Large intestine (tissue), 3 donors: ENCODE measurements at regions not wholly inside any gene's neighbourhood (a gene's known extent, or its start where the extent isn't known, plus 50 kb on each side); places are given as distances from the start of the nearest gene placed in this dataset.
"Not testable (repeated sequence)": the region's sequence is repeated elsewhere in the genome, so short reads cannot be mapped to it uniquely, and the experiment has no call there.

Experiments
- DNase-seq, 2 donors: peaks; one replicate each; pipeline versions ENCODE4 v3.0.0 to v3.0.0-alpha.2; 2013
- H3K27ac ChIP-seq: one replicate; pipeline ENCODE4 v1.5.1; 2013; ENCODE audit warnings: low read length
- H3K27me3 ChIP-seq: 2 replicates; pipeline ENCODE4 v1.6.1; 2013; ENCODE audit warnings: low read length; ENCODE audit not compliant: control insufficient read depth, insufficient read depth
- H3K36me3 ChIP-seq: 2 replicates; pipeline ENCODE4 v1.6.1; 2013; ENCODE audit warnings: low read length; ENCODE audit not compliant: control insufficient read depth, insufficient read depth
- H3K4me1 ChIP-seq: one replicate; pipeline ENCODE4 v1.6.1; 2013; ENCODE audit warnings: low read length; ENCODE audit not compliant: control insufficient read depth, insufficient read depth
- H3K4me3 ChIP-seq: one replicate; pipeline ENCODE4 v1.5.1; 2013; ENCODE audit warnings: low read length
- H3K9me3 ChIP-seq: one replicate; pipeline ENCODE4 v1.6.1; 2013; ENCODE audit warnings: mild to moderate bottlenecking, low read depth, low read length, moderate library complexity; ENCODE audit not compliant: control insufficient read depth
- WGBS: methylation state at CpG from one replicate; pipeline ENCODE4 v1.1.5; 2013; ENCODE audit warnings: low lambda C conversion rate; ENCODE audit not compliant: insufficient coverage; 5-methylcytosine and 5-hydroxymethylcytosine counted together

- Histone ChIP-seq H3K27ac (no peak overlapping the region), H3K4me1 (peaks cover 3% of the 10 kb centered on the region), H3K36me3 (no peaks in the 10 kb centered on the region), H3K9me3 (no peaks in the 10 kb centered on the region), H3K27me3 (no peaks in the 10 kb centered on the region), H3K4me3 (no peak overlapping the region)
- WGBS = 100% methylated on average over 1 of the region's 5 CpGs
- DNase-seq = no peak
These were observed 77.6 kb downstream of the SETD4 start for GRCh38 chr21:35982717-35983116.

- peaks cover 3% of the 10 kb centered on the region for H3K4me1 ChIP-seq
- no peaks in the 10 kb centered on the region for H3K9me3 ChIP-seq
- 100% methylated on average over 2 of the region's 11 CpGs for WGBS
- H3K27me3 ChIP-seq = no peaks in the 10 kb centered on the region
- H3K4me3 ChIP-seq = no peak overlapping the region
- H3K27ac ChIP-seq = no peak overlapping the region
- H3K36me3 ChIP-seq = no peaks in the 10 kb centered on the region
- DNase-seq = no peak
These were observed 78.7 kb downstream of the SETD4 start for GRCh38 chr21:35981514-35982070.

- Histone ChIP-seq H3K27me3 (no peaks in the 10 kb centered on the region), H3K36me3 (no peaks in the 10 kb centered on the region), H3K4me1 (peaks cover 3% of the 10 kb centered on the region), H3K9me3 (no peaks in the 10 kb centered on the region), H3K27ac (no peak overlapping the region), H3K4me3 (no peak overlapping the region)
- no peak for DNase-seq
- no CpG with 5 or more reads among the region's 5 CpGs for WGBS
These were observed 79.5 kb downstream of the SETD4 start for GRCh38 chr21:35980821-35981220.

GRCh38 chr21:35977860-35978259 lies 82.5 kb downstream of the SETD4 start:
- not testable (repeated sequence) for H3K4me3 ChIP-seq, H3K36me3 ChIP-seq, H3K4me1 ChIP-seq, H3K9me3 ChIP-seq, H3K27ac ChIP-seq, DNase-seq, H3K27me3 ChIP-seq
- 73% methylated on average over 4 of the region's 7 CpGs for WGBS

- H3K27me3 ChIP-seq = no peaks in the 10 kb centered on the region
- no peak overlapping the region for H3K27ac ChIP-seq
- no peak overlapping the region for H3K4me3 ChIP-seq
- DNase-seq = no peak
- no CpG with 5 or more reads among the region's 3 CpGs for WGBS
- H3K9me3 ChIP-seq = no peaks in the 10 kb centered on the region
- H3K4me1 ChIP-seq = no peaks in the 10 kb centered on the region
- no peaks in the 10 kb centered on the region for H3K36me3 ChIP-seq
These were observed 83.4 kb downstream of the SETD4 start for GRCh38 chr21:35976929-35977328.

GRCh38 chr21:35976481-35976880 lies 83.8 kb downstream of the SETD4 start:
- no peaks in the 10 kb centered on the region for H3K9me3 ChIP-seq
- no CpG with 5 or more reads among the region's 2 CpGs for WGBS
- no peak for DNase-seq
- H3K36me3 ChIP-seq = no peaks in the 10 kb centered on the region
- H3K27ac ChIP-seq = no peak overlapping the region
- no peaks in the 10 kb centered on the region for H3K4me1 ChIP-seq
- no peaks in the 10 kb centered on the region for H3K27me3 ChIP-seq
- H3K4me3 ChIP-seq = no peak overlapping the region

- Histone ChIP-seq H3K4me1 (no peaks in the 10 kb centered on the region), H3K9me3 (no peaks in the 10 kb centered on the region), H3K36me3 (no peaks in the 10 kb centered on the region), H3K4me3 (no peak overlapping the region), H3K27ac (no peak overlapping the region), H3K27me3 (no peaks in the 10 kb centered on the region)
- no peak for DNase-seq
- 43% methylated on average over 1 of the region's 11 CpGs for WGBS
These were observed 85.6 kb downstream of the SETD4 start for GRCh38 chr21:35974775-35975174.

- H3K27me3 ChIP-seq = no peaks in the 10 kb centered on the region
- H3K4me1 ChIP-seq = no peaks in the 10 kb centered on the region
- WGBS = no CpG with 5 or more reads among the region's 1 CpG
- H3K9me3 ChIP-seq = no peaks in the 10 kb centered on the region
- no peak for DNase-seq
- no peak overlapping the region for H3K27ac ChIP-seq
- no peak overlapping the region for H3K4me3 ChIP-seq
- no peaks in the 10 kb centered on the region for H3K36me3 ChIP-seq
These were observed 88.5 kb downstream of the SETD4 start for GRCh38 chr21:35971824-35972223.

GRCh38 chr21:35969281-35969680 lies 91.0 kb downstream of the SETD4 start:
- Histone ChIP-seq H3K4me3 (no peak overlapping the region), H3K9me3 (no peaks in the 10 kb centered on the region), H3K36me3 (no peaks in the 10 kb centered on the region), H3K4me1 (no peaks in the 10 kb centered on the region), H3K27ac (no peak overlapping the region), H3K27me3 (no peaks in the 10 kb centered on the region)
- WGBS = no CpG with 5 or more reads among the region's 6 CpGs
- no peak for DNase-seq

- Histone ChIP-seq H3K4me1 (no peaks in the 10 kb centered on the region), H3K4me3 (no peak overlapping the region), H3K27me3 (no peaks in the 10 kb centered on the region), H3K9me3 (no peaks in the 10 kb centered on the region), H3K27ac (no peak overlapping the region), H3K36me3 (no peaks in the 10 kb centered on the region)
- no peak for DNase-seq
- WGBS = 100% methylated on average over 1 of the region's 3 CpGs
These were observed 91.8 kb downstream of the SETD4 start for GRCh38 chr21:35968564-35968963.

GRCh38 chr21:35965699-35966098 lies 94.6 kb downstream of the SETD4 start:
- Histone ChIP-seq H3K4me3 (no peak overlapping the region), H3K9me3 (no peaks in the 10 kb centered on the region), H3K27ac (no peak overlapping the region), H3K36me3 (no peaks in the 10 kb centered on the region), H3K4me1 (no peaks in the 10 kb centered on the region), H3K27me3 (no peaks in the 10 kb centered on the region)
- WGBS = no CpG with 5 or more reads among the region's 4 CpGs
- DNase-seq = no peak
